ENCODE measurements at regions not wholly inside any gene's neighbourhood (a gene's known extent, or its start where the extent isn't known, plus 50 kb on each side); places are given as distances from the start of the nearest gene placed in this dataset.

GRCh38 chr18:51301376-51301775 is 103.9 kb upstream of the MEX3C start:
- TF ChIP-seq CTCF (conservative IDR thresholded peaks at IDR 0.05; ENCODE audit: low read depth, low read length) (no peak), EZH2 (IDR thresholded peaks at IDR 0.05; ENCODE audit: borderline replicate concordance, low read depth, low read length, poor library complexity, severe bottlenecking) (no peak)

Data from A673 (cell line).